CD4-positive, alpha-beta T cell treated with Interferon alpha-2 for 1 hour (primary cell): ENCODE measurements at regions not wholly inside any gene's neighbourhood (a gene's known extent, or its start where the extent isn't known, plus 50 kb on each side); places are given as distances from the start of the nearest gene placed in this dataset.
"Not testable (repeated sequence)": the region's sequence is repeated elsewhere in the genome, so short reads cannot be mapped to it uniquely, and the experiment has no call there.

Experiments used
- DNase-seq, 2 donors: peaks; one replicate each; pipeline ENCODE4 v3.0.0-alpha.2; 2020 to 2022

DNA sequence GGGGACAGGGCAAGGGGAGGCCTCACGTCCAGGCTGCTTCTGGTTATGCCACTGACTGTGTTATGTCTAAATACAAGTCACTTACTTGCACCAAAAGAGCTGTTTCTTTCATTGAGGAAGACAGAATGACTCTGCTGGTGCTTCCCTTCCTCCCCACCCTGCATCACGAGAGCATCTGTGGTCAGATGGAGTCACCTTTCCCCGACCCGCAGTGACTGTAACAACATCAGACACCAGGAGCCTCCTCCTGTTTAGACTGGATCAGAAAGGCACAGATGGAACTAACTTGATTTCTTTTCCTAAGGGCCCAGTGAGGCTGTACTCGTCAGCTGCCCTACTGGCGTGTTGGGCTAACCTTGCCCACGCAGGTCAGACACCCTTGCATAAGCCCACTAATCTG, 90.3 kb upstream of the ZNF536 start:
- no peak for DNase-seq

DNA sequence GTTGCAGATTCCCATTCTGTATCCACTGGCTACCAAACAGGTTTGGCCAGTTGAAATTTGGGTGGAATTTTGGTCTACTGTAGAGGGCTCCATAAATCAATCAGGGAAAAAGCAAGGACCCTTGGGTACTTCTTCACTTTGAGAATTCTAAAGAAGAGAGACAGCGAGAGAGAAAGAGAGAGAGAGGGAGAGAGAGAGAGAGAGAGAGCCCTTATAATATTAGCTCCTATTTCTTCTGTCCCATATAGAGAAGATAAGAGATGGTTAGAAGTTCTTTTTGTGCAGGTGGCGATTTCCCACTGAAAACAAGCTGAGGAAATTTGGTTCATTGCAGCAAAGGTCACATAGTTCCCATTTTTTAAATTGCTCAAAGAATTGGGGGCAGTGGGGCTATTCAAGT, 88.6 kb upstream of the ZNF536 start:
- DNase-seq = no peak

DNA sequence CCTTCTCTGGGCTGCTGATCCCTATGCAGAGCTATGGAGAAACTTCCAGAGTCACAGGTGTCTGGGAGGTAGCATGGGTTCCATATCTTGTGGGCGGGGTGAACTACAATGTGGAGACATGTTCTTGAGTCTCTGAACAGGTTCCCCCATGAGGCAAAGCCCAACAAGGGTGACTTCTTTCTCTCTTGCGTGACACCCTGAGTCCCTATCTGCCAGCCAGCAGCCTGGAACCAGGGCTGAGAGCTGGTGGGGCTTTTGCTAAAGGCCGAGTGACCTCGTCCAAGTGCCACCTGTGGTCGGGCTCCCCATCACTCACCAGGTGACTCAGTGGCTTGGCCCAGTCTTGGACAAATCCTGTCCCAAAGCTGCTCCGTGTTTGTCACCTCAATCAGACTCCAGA, 88.0 kb upstream of the ZNF536 start:
- no peak for DNase-seq

DNA sequence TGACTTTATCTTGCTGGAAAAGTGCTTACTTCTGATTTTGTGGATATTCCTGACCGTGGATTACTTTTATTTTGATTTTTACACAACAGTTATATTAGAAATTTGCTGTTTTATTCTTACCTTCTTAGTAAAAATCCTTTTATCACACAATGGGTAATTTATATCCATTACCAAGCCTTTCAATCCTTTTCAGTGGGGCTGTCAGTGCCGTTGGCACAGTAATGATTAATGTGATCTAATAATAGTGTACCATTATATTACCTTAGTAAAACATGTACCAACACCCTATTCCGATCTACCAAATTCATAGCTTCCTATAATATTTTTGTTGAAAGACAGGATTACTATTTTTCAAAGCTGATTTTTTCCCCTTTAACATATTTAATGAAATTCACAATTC, 87.3 kb upstream of the ZNF536 start:
- no peak for DNase-seq

DNA sequence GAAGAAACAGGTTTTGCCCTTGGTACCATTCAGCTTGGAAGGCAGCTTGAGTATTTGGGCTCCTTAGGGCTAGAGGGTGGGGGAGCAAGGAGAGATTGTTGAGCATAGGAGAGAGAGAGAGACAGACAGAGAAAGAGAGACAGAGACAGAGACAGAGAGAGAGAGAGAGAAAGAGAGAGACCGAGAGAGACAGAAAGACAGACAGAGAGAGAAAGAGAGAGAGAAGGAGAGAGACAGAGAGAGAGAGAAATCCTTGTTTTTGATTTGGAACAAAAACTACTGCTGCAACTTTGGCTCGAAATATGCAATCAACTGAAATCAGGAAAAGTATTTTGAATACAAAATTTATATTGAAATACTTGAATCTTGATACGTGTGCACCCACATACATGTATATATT, 85.8 kb upstream of the ZNF536 start:
- no peak for DNase-seq

DNA sequence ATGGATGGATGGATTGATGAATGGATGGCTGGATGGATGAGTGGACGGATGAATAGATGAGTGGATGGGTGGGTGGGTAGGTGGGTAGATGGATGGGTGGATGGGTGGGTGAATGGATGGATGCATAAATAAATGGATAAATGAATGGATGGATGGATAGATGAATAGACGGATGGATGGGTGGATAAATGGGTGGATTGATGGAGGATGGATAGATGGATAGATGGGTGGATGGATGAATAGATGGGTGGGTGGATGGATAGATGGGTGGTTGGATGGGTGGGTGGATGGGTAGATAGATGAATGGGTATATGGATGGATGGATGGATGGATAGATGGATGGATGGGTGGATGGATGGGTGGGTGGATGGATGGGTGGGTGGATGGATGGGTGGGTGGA, 84.9 kb upstream of the ZNF536 start:
- no peak for DNase-seq

DNA sequence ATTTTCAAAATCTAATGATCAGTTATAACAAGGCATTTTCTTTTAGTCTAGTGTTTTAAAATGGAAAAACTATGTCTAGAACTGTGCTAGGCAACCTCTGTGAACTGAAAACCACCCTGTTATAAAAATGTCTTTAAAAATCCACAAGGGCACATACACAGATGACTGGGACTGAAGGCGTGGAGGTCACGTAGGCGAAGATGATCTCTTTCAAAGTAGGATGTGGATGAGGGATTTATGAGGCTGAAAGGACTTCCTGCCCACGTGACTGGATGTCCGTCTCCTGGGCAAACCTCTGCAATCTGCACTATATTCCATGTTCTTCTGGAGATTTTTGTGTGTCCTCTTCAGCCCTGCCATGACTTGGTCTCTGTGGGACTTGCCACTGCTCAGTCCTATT, 84.2 kb upstream of the ZNF536 start:
- no peak for DNase-seq

DNA sequence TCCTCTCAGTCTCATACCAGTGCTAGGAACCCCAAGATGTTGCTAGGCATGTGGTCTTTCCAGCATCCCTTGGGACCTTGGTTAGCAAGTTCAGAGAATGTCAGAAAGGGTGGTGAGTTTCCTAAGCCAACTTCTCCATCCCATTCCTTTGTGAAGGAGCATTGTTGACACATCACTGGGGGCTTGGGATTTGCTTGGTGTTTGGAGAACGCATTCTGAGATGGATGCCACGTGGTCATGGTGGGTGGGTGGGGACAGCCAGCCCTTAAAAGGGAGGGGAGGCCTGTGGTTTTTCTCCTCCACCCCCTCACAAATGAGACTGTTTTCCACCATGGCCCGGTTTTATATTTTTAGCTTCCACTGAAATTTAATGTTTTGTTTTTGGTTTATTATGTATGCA, 83.3 kb upstream of the ZNF536 start:
- no peak for DNase-seq

DNA sequence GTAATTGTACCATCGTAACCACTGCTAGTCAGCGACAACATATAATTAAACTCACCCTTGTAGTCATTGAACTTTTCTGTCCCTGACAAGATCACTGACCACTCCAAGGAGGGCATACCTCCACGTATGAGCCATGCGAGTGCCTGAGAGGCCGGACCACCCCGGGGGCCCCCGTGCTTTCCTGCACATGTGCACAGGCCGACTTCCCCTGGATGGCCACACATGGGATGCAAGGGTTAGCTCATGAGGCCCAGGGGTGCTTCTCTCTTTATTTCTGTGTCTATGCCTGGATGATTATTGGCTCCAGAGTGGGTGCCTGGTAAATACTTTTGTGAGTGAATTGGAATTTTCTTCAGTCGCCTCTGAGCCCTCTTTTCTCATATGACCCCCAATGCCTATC, 82.8 kb upstream of the ZNF536 start:
- DNase-seq = no peak

DNA sequence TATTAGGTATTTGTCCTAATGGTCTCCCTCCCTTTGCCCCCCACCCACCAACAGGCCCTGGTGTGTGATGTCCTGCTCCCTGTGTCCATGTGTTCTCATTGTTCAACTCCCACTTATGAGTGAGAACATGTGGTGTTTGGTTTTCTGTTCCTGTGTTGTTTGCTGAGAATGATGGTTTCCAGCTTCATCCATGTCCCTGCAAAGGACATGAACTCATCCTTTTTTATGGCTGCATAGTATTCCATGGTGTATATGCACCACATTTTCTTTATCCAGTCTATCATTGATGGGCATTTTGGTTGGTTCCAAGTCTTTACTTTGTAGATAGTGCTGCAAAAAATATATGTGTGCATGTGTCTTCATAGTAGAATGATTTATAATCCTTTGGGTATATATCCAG, 81.4 kb upstream of the ZNF536 start:
- not testable (repeated sequence) for DNase-seq

DNA sequence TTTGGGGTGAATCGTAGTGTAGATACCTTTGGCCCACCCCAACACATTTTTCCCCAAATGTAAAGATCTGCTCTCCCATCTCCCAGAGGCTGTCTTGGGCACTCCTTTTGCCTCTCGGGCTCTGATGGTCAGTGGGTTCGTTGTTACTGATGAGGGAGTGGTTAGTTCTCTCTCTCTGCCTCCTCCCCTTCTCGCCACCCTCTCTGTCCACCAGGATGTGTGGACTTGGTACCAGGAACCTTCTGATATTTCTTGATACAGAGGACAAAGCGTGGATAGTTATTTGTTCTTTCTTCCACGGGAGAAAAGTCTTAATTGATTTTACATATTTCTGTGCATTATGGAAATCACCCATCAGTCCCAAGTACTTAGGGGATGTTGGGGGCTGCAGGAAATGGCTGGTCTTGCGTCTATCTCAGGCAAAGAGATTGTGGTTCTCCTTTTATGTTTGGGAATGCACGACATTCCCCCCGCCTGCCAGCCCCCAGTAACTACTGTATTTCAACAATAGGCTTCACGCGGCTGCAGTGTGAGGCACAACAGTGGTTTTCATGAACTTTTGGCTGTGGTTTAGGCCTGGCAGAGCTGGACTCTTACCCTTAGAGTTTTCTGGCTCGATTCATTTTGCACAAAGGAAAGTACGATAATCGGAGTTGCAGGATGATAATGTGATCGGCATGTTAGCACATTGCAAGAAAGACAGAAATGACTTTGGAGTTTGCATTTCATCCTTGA, 79.0 kb upstream of the ZNF536 start:
- no peak for DNase-seq

DNA sequence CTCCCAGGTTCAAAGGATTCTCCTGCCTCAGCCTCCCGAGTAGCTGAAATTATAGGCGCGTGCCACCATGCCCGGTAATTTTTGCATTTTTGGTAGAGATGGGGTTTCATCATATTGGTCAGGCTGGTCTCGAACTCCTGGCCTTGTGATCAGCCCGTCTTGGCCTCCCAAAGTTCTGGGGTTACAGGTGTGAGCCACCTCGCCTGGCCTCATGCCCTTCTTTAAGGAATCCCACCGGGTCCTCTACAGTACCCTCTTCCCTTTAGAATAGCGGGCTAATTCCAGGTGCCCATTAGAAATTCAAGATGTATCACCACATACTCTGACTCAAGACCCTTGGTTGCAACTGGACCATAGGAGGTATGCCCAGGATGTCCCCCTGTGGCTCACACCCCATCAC, 74.2 kb upstream of the ZNF536 start:
- DNase-seq = no peak

DNA sequence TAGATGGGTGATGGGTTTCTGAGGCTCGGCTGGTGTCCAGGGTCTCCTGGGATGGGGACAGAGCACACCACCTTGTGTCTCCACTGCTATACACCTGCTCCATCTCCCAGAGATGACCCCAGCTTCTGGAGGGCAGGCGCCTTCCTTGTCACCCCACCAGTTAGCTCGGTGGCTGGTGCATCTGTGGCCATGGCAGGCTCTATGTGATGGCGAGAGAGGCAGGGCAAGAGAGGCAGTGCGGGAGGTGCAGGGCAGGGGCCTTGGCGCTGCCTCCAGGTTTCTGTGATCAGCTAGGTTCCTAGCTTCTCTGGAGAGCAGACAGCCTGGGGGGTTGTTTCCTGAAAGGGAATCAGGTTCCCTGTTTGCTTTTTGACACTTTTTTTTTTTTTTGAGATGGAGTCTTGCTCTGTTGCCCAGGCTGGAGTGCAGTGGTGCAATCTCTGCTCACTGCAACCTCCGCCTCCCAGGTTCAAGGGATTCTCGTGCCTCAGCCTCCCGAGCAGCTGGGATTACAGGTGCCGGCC, 69.0 kb upstream of the ZNF536 start:
- DNase-seq = no peak

DNA sequence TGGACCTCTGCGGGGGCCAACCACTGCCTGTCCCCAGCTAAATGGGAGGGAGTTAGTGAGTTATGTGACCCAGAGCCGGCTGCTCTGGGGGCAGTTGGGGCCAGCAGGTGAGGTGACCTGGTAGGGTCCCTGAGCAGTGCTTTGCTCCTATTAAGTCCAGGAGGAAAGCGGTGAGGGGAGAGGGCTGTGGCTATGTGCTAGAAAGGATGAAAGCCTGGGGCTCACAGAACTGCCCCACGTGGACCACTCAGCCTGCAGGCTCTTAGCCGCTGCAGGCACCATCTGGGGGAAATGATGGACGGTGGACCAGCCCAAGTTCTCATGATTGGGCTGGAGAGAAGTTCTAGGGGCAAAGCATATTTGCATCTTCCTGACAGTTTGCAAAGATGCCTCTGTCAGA, 67.6 kb upstream of the ZNF536 start:
- no peak for DNase-seq

DNA sequence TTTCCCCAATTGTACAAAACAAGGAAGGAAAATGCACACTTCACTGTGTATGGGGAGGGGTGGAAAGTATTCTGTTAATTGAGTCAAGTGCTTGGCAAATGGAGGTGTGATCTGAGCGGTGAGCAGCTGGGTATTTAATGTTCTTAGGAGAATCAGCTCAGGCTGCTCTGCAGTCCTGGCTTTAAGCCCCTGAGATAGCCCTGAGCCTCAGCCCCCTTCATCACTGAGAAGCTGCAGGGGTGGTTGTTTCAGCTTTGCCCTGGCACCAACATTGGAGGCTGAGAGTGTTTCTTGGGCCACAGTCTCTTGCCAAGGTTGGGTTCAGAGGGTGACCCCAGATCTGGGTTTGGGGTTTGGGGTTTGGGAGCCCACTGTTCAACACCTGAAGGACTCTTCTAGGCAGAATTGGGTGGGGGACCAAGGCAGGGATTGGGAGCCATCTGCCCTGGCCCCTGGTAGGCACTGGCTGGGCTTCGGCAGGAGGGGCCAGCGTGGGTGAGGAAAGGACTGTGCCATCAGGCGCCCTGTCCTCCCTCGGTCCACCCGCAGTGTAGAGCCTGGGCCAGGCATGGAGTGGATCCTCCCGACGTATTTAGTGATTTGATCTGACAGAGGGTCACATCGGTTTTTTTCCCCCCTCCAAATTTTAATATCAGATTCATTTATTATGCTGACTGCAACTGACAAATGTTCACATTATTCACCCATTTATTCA, 66.7 kb upstream of the ZNF536 start:
- DNase-seq = no peak

DNA sequence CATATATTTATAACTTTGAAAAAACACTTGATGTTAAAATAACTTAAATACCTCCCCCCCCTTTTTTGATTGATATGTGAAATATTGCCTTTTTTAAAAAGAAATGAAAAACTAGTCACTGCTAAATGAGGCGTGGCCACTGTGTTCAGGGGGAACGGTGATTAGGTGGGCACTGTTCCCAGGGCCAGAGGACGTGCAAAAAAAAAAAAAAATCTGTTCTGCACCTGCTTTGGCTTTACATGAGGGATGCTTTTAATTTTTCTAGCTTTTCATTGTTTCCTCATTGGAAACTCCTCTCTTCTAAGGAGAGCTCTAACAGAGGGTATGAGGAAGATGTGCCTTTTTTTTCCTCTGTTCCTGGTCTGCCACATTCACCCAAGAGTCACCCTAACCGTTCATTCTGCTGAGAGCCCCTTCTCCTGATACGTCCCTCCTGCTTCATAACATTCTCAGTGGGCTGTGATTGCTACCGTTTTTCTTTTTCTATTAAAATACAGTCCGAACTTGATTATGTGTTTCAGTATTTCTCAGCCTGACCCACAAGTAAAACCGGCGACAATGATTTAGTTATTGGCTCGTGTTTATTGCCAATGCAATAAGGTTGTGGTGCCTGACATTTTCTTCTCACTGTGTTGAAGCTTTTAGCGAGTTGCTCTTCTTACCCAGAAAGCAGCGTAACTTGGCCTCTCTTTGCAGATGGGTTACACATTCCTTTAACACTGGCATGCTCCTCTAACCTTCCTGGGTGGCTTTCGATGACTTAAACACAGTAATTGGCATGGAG, 64.8 kb upstream of the ZNF536 start:
- no peak for DNase-seq

DNA sequence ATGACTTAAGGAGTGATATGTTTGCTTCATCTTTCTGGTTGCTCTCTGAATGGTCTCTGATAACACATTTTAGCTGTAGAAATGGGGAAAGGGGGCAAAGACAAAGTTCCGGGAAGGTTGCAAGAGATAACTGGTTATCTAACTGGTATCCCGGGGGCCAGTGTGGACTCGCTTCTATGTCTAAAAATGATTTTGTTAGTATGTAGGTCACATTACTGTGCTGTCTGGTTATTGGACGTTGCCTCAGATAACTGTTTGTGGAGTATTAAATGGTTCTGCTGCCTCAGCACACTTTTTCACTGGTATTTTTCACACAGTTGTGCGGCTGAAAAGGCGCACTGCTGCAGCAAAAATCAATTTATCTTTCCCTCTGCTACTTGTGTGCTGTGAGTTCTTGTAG, 63.0 kb upstream of the ZNF536 start:
- no peak for DNase-seq

DNA sequence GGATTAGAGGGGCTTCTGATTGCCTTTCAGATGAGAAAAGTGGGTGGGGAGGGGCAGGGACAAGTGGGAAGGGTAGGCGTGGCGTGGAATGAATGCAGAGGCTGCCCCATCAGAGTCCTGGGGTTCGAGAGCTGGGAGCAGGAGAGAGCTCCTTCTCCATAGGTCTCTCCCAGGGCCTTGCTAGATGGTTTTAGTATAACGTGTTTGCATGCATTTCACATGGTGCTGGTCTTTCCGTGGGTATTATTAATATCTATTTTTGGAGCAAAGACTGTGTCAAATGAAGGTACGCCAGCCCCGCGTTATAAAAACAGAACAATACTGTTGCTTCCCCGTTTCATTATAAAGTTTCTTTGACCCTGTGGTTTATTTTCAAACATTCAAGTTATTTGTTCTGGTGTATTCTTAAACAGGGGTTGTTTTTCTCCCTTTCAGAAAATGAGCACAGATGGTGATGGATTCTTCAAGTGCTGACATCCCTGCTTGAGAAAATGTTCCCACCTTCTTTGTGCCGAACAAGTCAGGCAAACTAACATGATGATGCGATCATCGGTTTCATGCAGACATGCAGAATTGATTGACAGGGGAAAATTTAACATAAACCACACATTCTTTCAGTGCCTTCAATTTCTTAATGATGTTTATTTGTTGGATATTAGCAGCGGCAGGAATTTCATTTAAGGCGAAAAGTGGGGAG, 62.1 kb upstream of the ZNF536 start:
- no peak for DNase-seq

DNA sequence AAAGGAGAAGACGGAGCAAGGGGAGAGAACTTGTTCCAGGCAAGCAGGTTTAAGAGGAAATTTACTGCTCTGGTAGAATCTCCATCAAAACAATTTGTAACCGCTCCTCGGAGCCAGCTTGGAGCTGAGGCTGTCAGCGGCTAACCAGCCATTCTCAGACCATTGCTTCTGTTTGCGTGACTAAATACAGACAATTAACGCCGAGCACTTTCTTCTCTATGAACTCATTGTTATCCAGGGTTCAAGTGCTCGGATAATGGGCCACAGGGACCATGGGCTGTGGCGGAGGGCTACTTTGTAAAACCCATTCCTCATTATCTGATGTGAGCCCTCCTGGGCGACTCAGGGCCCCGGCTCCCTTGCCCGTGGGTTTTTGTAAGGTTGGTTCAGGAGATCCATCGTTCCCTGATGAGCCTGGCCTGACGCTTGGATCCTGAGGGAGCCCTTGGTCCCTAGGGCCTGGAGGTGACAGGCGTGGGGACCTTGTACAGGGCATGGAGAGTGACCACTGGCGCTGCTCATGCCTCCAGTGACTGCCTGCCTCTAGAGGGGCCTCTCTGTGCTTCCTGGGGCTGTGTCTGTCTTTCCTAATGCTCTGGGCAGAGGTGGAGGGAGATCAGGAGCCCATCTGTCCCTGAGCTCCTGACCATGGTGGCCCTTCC, 61.5 kb upstream of the ZNF536 start:
- no peak for DNase-seq

DNA sequence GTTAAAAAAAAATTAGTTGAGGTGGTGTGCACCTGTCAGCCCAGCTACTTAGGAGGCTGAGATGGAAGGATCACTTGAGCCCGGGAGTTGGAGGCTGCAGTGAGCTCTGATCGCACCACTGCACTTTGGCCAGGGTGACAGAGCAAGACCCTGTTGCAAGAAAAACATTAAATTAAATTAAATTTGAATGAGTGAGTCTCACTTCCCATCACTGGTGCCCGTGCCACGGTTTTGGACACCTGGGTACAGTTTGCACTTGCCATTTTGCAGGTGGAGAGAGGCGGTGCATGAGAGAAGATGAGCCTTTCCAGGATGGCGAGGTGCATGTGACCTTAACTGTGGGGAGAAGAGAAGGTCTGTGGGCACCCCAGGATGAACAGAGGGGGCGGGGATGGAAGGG, 60.3 kb upstream of the ZNF536 start:
- no peak for DNase-seq

DNA sequence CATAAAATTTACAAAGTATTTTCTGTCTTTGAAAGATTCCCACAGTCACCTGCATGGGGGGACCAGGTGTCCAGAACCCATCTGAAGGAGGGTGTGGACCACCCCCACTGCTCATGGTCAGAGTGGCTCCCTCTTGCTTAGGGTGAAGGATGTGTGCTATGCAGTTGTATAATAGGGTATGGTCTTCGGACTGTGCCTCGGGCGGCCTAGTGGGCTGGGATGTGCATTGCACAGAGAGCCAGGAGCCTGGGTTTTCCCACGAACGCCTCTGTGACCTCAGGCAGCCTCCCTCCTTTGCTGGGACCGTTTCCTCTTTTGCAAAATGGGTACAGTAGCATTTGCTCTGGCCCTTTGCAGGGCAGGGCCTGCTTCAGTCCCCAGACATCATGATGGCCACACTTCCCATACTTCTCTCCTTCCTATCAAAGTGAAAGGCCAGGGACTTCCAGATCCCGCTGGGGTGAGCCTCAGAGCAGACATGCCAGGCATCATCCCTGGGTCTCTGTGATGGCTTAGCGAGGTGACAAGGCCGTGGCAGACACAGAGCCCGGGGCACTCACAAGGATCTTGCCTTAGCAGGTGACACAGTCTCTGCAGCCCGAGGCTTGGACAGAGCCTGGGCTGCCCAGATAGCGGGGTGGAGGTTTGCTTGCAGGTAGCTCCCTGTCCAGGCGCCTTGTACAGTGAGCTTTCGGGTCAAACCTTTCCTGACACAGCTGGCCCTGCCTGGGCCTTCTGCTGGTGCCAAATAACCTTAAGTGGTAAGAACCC, 59.4 kb upstream of the ZNF536 start:
- DNase-seq = no peak

DNA sequence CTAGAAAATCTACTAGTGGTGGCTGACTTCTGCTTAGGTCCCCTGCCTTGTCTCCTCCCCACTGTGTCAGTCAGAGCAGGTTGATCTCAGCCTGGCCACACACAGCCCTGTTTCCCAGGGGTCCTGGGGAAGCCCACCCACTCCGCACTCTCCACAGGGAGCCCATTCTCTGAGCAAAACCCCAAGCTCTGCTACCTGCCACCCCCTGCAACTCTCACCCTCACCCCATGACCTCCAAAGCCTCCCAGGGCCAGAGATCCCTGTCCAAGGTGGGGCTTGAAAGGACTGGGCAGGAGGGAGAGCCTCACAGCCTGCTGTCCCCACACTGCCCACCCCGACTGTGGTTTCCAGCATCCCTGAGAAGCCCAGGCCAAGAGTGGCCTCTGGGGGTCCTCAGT, 58.8 kb upstream of the ZNF536 start:
- no peak for DNase-seq
